ENCODE measurements at regions not wholly inside any gene's neighbourhood (a gene's known extent, or its start where the extent isn't known, plus 50 kb on each side); places are given as distances from the start of the nearest gene placed in this dataset.
"Not testable (repeated sequence)": the region's sequence is repeated elsewhere in the genome, so short reads cannot be mapped to it uniquely, and the experiment has no call there.

DNA sequence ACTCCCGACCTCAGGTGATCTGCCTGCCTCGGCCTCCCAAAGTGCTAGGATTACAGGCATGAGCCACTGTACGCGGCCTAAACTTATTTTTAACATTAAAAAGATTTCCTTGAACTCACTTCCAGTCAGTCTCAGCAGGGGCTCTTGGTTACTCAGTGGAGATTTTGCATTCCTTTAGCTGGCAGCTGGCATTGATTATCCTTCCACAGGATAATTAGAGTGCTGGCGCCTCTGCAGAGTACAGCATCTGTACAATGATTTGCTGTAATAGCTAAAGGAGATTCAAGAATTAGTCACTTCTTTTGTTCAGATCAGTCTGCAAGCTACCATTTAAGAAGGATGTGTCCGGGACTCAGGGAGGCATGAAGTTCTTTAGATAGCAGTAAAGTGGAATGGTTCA, 125.0 kb upstream of the NPY start:
- intact Hi-C loops (cut with DNase I): no loop called here
- no peak for DNase-seq (ENCODE audit: low spot score)

DNA sequence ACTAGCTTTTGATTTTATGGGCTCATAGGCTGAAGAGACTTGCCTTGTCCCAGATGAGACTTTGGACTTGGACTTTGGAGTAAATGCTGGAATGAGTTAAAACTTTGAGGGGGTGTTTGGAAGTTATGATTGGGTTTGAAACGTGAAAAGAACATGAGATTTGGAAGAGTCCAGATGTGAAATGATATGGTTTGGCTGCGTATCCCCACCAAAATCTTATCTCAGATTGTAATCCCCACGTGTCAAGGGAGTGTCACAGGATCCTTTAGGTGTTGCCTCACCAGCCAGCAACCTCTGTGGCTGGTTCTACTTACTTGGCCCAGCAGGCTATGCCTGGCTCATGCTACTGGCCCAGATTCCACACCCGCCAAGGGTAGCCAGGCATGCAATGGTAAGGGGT, 119.6 kb upstream of the NPY start:
- DNase-seq (ENCODE audit: low spot score): no peak
- intact Hi-C loops (cut with DNase I): no loop called here

DNA sequence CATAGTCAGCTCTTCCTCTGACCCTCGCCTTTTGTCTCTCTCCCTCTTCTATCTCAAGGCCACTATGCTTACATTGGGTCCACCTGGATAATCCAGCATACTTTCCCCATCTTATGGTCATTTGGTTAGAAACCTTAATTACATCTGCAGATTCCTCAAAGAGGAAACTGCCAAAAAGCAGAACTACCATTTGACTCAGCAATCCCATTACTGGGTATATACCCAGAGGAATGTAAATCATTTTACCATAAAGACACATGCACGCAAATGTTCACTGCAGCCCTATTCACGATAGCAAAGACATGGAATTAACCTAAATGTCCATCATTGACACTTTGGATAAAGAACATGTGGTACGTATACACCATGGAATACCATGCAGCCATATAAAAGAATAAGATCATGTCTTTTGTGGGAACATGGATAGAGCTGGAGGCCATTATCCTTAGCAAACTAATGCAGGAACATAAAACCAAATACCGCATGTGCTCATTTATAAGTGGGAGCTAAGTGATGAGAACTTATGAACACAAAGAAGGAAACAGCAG, 114.8 kb upstream of the NPY start:
- intact Hi-C loops (cut with DNase I): no loop called here
- DNase-seq (ENCODE audit: low spot score): no peak

DNA sequence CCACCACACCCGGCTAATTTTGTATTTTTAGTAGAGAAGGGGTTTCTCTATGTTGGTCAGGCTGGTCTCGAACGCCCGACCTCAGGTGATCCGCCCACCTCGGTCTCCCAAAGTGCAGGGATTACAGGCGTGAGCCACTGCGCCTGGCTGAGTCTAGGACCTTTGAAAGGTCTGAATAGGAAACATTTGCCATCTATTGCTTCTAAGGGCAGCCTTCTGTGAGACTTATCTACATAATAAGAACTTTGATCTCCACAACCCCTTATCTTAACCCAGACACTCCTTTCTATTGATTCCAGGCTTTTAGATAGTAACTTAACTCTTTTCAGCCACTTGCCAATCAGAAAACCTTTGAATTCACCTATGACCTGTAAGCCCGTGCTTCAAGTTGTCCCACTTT, 112.0 kb upstream of the NPY start:
- DNase-seq (ENCODE audit: low spot score); intact Hi-C loops (cut with DNase I): not testable (repeated sequence)

DNA sequence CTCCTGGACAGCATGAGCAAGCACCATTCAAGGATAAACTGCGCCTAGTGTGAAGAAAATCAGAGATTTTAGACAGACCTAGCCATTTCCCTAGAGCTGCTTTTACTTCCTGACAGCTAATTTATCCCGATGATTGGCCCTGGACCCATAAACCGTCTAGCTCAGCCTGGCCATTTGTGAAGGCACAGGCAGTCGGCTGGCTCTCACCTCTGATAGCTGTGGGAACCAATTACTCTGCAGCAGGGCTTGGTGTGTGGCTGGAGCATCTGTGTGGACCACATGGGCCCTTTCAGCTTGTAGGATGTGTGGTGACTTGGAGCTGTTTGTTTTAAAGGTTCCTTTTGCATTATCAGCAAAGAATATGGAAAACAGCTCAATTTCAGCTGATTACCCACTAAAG, 111.1 kb upstream of the NPY start:
- no peak for DNase-seq (ENCODE audit: low spot score)
- intact Hi-C loops (cut with DNase I): no loop called here

DNA sequence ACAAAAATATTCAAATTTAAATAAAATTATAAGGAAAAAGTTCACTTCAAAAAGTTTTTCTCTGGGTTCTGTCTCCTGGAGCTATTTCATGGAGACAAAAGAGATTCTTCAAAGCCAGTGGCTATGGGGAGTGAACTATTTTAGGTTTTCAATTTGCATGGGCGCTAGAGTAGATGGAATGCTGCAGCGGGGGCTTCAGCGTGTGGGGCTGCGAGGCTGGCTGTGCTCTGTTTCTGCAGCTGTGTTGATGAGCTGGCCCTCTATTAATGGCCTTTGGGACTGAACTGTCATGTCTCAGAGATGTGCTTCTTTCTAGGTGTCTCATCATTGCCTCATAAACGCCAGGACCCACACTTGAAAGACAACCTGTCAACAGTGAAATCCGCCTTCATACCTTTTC, 108.4 kb upstream of the NPY start:
- intact Hi-C loops (cut with DNase I): no loop called here
- DNase-seq (ENCODE audit: low spot score): no peak

DNA sequence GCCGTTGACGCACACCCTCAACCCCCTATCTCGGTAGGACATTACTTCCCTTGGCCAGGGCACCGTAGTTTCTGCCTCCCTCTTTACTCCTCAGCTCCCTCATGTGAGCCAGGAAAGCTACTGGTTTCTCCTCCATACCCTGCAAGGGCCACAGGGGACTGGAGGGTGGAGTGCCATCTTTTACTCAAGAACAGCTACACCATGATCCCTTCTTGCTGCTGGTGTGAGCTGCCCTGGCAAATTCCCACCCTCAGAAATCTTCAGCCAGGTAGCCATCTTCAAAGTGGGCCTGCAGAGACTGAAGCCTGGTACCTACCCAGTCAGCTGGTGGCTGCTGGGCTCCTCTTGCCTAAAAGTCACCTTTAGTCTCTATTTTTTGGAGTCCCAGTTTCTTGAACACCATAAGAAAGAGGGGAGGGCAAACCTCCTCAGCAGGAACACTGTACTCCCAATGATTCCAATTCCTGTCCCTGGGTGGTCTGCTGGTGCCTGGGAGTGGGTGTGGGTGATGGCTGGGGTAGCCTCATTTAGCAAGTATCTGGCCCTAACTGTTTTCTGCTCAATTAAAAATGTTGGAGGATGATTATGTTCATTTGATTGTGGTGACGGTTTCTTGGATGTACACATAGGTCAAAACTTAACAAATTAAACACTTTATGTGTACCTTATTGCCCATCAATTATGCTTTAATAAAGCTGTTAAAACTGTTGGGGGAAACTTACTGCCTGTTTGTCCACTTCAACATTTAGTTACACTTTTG, 105.0 kb upstream of the NPY start:
- DNase-seq (ENCODE audit: low spot score): no peak
- intact Hi-C loops (cut with DNase I): no loop called here

DNA sequence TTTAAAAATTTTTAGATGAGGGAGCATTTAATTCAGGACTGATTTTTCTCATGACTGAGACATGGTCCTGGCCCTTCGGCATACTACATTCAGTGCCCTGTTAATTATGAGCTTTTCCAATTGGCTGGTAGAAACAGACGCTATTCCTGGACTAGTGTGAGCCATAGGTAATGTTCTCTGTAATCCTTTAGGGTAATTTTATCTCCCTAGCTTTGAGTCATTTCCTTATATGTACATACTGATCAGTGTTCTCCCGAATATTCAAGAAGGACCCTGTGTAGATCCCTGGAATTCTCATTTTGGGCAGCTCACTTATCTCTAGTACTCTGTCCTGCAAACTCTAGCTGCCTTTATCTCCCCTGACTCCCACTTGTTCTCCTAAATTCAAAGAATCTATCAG, 92.6 kb upstream of the NPY start:
- intact Hi-C loops (cut with DNase I): no loop called here
- DNase-seq (ENCODE audit: low spot score): no peak

DNA sequence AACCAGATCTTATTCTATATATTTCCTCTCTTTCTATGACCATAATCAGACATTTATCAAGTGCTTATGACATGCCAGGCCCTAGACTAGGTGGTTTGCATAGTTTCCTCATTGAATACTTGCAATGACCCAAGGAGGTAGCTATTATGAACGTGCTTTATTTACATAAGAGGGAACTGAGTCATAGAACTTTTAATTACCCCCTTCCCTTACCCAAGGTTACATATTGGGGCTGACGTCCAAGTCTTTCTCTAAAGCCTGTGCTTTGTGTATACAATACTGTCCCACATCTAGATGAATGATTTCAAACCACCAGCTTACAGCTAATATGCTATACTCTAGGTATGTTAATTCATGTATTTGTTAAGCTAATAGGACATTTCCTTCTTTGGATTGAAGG, 91.9 kb upstream of the NPY start:
- no peak for DNase-seq (ENCODE audit: low spot score)
- intact Hi-C loops (cut with DNase I): no loop called here

DNA sequence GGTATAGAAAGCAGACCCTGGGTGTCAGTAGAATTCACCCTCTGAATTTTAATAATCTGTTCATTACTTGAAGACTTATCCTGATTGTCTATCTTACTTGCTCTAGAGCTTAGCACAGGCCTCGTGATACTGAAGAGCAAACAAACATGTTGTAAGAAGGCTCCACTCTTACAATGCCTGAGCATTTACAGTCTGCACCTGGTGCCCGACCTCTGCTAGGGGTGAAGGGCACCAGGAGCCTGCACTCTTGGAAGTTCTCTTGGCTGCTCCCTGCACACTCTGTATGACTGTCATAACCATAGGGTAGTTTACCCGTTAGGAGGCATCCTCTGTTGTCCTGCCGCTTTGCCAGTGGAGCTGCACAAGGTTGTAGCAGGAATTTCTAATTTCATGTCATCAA, 91.3 kb upstream of the NPY start:
- intact Hi-C loops (cut with DNase I): no loop called here
- DNase-seq (ENCODE audit: low spot score): no peak

DNA sequence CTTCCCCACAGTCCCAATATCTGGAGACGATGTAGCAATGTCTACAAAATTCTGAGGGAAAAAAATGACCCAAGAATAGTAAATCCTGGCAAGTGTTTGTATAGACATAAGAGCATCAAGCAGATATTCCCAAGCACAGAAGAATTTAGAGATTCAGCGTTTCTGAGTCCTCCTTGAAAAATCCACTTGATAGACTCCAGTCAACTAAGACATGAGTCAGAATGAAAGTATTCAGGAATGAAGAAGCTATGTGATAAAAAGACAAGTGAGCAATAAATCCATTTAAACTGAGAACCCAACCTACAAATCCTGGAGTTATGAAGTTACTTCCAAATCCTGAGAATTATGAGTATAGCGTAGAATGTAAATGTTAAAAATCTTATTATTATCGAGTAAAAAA, 86.1 kb upstream of the NPY start:
- intact Hi-C loops (cut with DNase I): no loop called here
- DNase-seq (ENCODE audit: low spot score): no peak

DNA sequence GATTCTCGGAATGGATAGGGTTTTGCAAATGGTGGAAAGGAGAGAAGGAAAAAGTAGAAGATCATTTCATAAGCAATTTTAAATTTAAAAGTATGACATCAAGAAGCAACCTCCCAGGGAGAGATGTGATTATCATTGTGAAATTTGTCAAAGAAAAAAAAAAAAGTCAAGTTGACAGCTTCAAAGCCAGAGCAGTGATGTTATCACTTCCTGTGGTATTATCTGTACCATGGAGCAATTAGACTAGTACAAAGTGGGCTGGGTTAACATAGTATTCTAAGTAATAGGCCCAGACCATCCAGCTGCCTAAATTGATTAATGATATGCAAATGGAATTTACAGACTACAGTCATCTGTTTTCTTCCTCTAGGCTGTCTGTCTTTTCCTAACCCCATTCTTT, 84.0 kb upstream of the NPY start:
- intact Hi-C loops (cut with DNase I): no loop called here
- DNase-seq (ENCODE audit: low spot score): no peak

DNA sequence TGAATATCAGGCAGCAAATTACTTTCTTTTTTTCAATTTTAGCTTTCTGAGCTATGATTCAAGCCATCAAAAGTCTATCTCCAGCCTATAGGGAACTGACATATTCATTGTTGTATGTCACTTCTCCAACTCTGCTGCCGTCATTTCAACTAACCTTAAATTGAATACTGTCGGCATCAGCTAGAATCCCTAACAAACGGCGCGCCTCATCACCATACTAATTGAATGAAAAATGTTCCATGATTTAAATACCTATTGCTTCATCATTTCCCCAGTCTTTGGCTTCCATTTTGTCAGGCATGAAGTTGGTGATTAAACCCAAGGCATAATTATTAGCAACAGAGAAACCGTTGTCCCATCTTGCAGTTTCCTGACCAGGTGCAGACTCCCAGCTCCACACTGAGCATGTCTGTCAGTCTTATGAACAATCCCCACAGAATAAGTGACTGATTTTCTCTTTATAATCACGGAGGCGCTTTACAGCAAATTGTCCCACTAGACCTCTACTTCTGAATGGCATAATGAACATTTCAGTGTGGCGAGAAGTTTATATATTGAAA, 83.5 kb upstream of the NPY start:
- DNase-seq (ENCODE audit: low spot score): no peak
- intact Hi-C loops (cut with DNase I): no loop called here

DNA sequence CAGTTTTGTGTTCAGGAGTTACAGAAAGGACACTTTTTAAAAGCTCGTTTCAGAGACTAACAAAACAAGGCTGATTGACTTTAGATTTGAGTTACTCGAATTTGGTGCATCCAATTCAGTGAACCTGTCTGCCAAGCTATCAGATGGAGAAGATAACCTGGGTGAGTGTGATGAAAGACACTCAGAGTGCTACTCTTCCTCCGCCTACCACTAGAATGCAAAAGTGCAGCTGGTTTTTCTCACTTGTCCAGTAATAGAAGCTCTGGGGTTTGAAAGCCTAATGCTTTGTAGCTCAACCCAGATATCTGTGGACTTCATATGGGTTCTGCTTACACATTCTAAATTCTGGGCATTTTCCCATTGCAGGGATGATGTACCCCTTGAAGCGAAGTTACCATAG, 82.8 kb upstream of the NPY start:
- intact Hi-C loops (cut with DNase I): no loop called here
- DNase-seq (ENCODE audit: low spot score): no peak

DNA sequence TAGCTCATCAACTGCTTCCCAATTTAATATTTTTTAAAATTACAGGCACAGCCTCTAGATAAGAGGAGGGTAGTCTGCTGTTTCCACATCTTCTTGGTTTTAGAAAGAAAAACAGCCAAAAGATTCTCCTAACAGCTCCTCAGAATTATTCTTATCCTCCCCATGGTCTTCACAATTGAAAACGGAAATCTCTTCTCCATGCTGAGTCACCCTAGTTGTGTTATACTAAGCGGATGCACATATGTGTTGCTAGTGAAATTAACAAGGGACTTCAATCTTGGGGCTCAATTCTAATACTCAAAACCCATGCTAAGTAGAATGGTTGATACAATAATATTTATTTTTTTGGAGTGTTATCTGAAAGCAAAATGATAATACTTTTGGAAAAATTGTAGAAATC, 71.9 kb upstream of the NPY start:
- intact Hi-C loops (cut with DNase I): no loop called here
- DNase-seq (ENCODE audit: low spot score): no peak

DNA sequence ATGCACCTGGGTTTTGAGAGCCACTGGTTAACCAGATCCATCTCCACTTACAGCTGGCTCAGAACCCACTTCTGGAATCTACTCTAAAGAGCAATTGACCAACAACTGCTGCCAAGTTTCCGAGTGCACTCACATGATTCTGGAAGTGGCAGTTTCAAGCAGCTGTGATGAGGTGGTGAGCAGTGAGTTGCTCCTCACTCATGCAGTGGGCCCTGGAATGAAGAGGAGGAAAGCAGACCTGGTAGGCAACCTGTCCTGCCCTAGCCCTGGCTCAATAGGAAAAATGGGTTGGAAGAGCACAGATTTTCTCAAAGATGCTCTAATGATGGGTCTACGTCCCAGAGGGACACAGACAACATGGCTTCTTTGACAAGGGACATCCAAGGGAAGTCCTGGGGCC, 70.7 kb upstream of the NPY start:
- intact Hi-C loops (cut with DNase I): no loop called here

DNA sequence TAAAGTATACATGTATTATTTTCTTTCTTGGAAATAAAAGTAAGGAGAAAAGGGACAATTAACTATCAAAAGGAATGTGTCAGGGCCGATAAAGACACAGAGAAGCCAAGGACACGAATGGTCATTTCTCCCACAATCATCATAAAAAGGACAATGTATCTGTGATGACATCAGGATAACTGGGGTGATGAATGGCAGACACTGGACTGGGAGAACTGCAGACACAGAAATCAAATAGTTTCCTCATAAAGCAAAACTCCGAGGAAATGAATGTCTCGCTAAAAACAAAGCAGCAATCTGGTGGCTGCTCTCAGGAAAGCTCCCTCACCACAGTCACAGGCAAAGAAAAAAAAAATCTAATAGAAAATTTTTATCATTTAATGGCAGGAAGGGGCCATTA, 69.3 kb upstream of the NPY start:
- intact Hi-C loops (cut with DNase I): no loop called here
- DNase-seq (ENCODE audit: low spot score): no peak

More for the DNA sequence above, 70.7 kb upstream of the NPY start:
- DNase-seq (ENCODE audit: low spot score): no peak

DNA sequence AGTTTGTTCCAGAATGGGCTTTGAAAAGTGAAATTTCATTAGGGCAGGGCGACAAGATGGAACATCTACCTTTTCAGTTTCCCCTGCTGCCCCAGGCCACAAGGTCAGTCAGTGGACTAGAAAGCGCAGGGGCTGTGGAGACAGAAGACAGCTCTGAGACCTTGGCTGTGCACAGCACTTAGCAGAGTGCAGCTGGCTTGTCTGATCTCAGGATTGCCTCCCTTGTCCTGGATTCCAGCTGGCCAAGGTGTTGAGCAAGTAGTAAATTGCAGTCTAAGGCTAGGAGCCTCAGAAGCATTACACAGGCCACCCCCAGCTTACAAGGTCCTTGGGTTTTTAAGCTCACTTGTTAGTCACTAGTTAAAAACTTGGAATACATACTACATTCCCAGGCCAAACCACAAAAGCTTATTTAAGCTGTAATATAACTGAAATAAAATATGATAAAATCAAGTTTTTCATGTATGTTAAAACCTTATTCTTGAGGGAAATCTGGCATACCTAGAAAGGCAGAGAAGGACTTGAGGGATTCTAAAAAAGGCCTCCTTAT, 67.3 kb upstream of the NPY start:
- peak; percentile 34 for DNase-seq (ENCODE audit: low spot score)
- intact Hi-C loops (cut with DNase I): no loop called here

DNA sequence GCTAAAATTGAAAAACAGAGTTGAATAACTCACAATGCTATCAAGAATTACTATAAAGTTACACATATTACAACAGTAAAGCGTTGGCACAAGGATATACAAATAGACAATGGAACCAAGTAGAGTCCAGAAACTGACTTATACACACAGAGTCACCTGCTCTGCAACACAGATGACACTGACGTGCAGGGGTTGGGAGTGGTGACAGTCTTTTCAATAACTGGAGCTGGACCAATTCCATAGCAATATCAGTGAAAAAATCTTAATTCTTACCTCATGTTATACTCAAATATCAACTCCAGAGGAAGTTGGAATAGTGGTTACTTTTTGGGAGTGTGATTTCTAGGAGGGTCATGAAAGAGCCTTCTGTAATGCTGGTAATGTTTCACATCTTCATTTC, 62.5 kb upstream of the NPY start:
- DNase-seq (ENCODE audit: low spot score): no peak
- intact Hi-C loops (cut with DNase I): no loop called here

DNA sequence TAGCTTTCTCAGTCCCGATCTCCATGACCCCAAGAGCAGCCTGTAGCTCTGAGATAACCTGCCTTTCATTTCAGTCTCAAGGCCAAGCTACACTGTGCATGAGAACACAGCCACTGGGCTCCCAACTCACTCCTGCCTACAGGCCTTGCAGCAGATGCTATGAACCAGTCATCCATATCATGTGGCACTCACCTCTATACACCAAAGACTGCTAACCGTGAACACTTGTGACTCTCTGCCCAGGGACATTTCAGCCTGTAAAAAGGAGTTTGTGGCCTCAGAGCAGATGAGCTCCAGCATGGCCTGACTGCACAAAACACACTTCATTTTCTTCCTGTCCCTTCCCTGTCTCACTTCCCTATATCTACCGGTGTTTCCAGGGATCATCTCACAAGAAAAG, 56.9 kb upstream of the NPY start:
- DNase-seq (ENCODE audit: low spot score): no peak
- intact Hi-C loops (cut with DNase I): no loop called here

Measured in posterior vena cava (tissue), 2 donors.